H1 (cell line): ENCODE measurements at regions not wholly inside any gene's neighbourhood (a gene's known extent, or its start where the extent isn't known, plus 50 kb on each side); places are given as distances from the start of the nearest gene placed in this dataset.
"Not testable (repeated sequence)": the region's sequence is repeated elsewhere in the genome, so short reads cannot be mapped to it uniquely, and the experiment has no call there.

Experiments
- CTCF ChIA-PET: fragments of 300-600 bp; sonication (Branson Sonifier 250); formaldehyde crosslinking; loops from one replicate; lab custom pipeline; 2021; ENCODE audit not compliant: partially characterized antibody; lab: Charles Lee
- POLR2A ChIA-PET: fragments of 300-600 bp; sonication (Branson Sonifier 250); formaldehyde crosslinking; loops from one replicate; lab custom pipeline; 2021; ENCODE audit warnings: inconsistent platforms; ENCODE audit not compliant: partially characterized antibody; lab: Charles Lee
- DNase-seq, 2 experiments: peaks; one replicate each; pipeline versions ENCODE4 v3.0.0 to v3.0.0-alpha.2; 2010 to 2022; ENCODE audit warnings: low spot score in 2 of 2, low read depth in 1 of 2, mixed read lengths in 1 of 2
- FAIRE-seq: peaks from 2 replicates; lab custom pipeline; 2011; peaks lifted over from hg19 to GRCh38; lab: Jason Lieb, UNC
- H2AFZ ChIP-seq: 2 replicates; pipeline ENCODE4 v1.8.1; 2012; ENCODE audit warnings: low read length, inconsistent platforms
- H2AK5ac ChIP-seq: 2 replicates; pipeline ENCODE4 v1.6.1; 2013; ENCODE audit warnings: low read depth, low read length
- H2BK120ac ChIP-seq: replicated peaks from 2 replicates; pipeline ENCODE3; 2013; ENCODE audit warnings: low read depth, low read length, inconsistent platforms
- H2BK12ac ChIP-seq: 2 replicates; pipeline ENCODE4 v1.6.1; 2013; ENCODE audit warnings: low read depth, low read length
- H2BK15ac ChIP-seq: 2 replicates; pipeline ENCODE4 v1.6.1; 2013; ENCODE audit warnings: low read length
- H2BK20ac ChIP-seq: 2 replicates; pipeline ENCODE4 v1.6.1; 2013; ENCODE audit warnings: low read length
- H2BK5ac ChIP-seq: 2 replicates; pipeline ENCODE4 v1.6.1; 2013; ENCODE audit warnings: low read depth, low read length
- H3K14ac ChIP-seq: 2 replicates; pipeline ENCODE4 v1.6.1; 2013; ENCODE audit warnings: inconsistent platforms; ENCODE audit not compliant: insufficient read length
- H3K18ac ChIP-seq: 2 replicates; pipeline ENCODE4 v1.6.1; 2013; ENCODE audit warnings: low read length; ENCODE audit errors: extremely low read depth
- H3K23ac ChIP-seq: 2 replicates; pipeline ENCODE4 v1.6.1; 2013; ENCODE audit warnings: inconsistent platforms; ENCODE audit not compliant: insufficient read length
- H3K23me2 ChIP-seq: 2 replicates; pipeline ENCODE4 v1.6.1; 2013; ENCODE audit warnings: low read depth, low read length
- H3K27ac ChIP-seq: 2 replicates; pipeline ENCODE4 v1.6.1; 2011; ENCODE audit warnings: low read depth, low read length, inconsistent platforms
- H3K27me3 ChIP-seq, 4 experiments: replicated peaks in 1 of 4; 1 replicate in 1 of 4; 2 replicates in 3 of 4; pipeline versions ENCODE4 v1.6.1 to v1.8.1; 2011 to 2013; ENCODE audit warnings: low read length in 3 of 4, mild to moderate bottlenecking in 3 of 4, inconsistent platforms in 2 of 4, mixed read lengths in 2 of 4, moderate library complexity in 1 of 4; ENCODE audit not compliant: control insufficient read depth in 3 of 4, insufficient read depth in 3 of 4; ENCODE audit errors: extremely low read depth in 1 of 4
- H3K36me3 ChIP-seq, 4 experiments: 2 replicates each; pipeline versions ENCODE4 v1.6.1 to v1.8.1; 2011 to 2013; ENCODE audit warnings: mild to moderate bottlenecking in 4 of 4, low read length in 3 of 4, moderate library complexity in 2 of 4, control low read depth in 1 of 4, inconsistent platforms in 1 of 4; ENCODE audit not compliant: insufficient read depth in 4 of 4, control insufficient read depth in 2 of 4
- H3K4ac ChIP-seq: replicated peaks from 2 replicates; pipeline ENCODE3; 2013; ENCODE audit warnings: low read length, low read depth, mixed read lengths, inconsistent platforms; ENCODE audit not compliant: insufficient read length
- H3K4me1 ChIP-seq, 4 experiments: replicated peaks in 1 of 4; 1 replicate in 1 of 4; 2 replicates in 3 of 4; pipeline versions ENCODE4 v1.6.1 to v1.8.1; 2011 to 2013; ENCODE audit warnings: low read length in 3 of 4, inconsistent platforms in 2 of 4, mixed read lengths in 1 of 4; ENCODE audit not compliant: insufficient read depth in 4 of 4, control insufficient read depth in 3 of 4
- H3K4me2 ChIP-seq, 2 experiments: 2 replicates each; pipeline versions ENCODE4 v1.6.1 to v1.8.1; 2011 to 2013; ENCODE audit warnings: low read depth in 2 of 2, low read length in 2 of 2, control low read depth in 1 of 2, inconsistent platforms in 1 of 2, mild to moderate bottlenecking in 1 of 2; ENCODE audit not compliant: insufficient read depth in 1 of 2
- H3K4me3 ChIP-seq, 4 experiments: fragments of 200-600, 300-600 bp in 1 of 4; sonication (generic), shearing (Covaris generic), sonication (Bioruptor Twin) in 1 of 4; 2 replicates each; pipeline versions ENCODE4 v1.5.1 to v1.8.1; 2011 to 2016; ENCODE audit warnings: low read length in 4 of 4, low read depth in 3 of 4, control low read depth in 2 of 4, inconsistent platforms in 2 of 4, mild to moderate bottlenecking in 2 of 4, mixed read lengths in 1 of 4, moderate library complexity in 1 of 4; ENCODE audit not compliant: insufficient read depth in 2 of 4; ENCODE audit errors: extremely low read depth in 1 of 4
- H3K56ac ChIP-seq: replicated peaks from 2 replicates; pipeline ENCODE3; 2013; ENCODE audit warnings: low read depth, mild to moderate bottlenecking, mixed read lengths, low read length, inconsistent platforms; ENCODE audit not compliant: insufficient read length
- H3K79me1 ChIP-seq: 2 replicates; pipeline ENCODE4 v1.6.1; 2013; ENCODE audit warnings: low read depth, low read length, control low read depth
- H3K79me2 ChIP-seq, 2 experiments: 2 replicates each; pipeline versions ENCODE4 v1.6.1 to v1.8.1; 2012 to 2013; ENCODE audit warnings: low read length in 2 of 2, mild to moderate bottlenecking in 2 of 2, inconsistent platforms in 1 of 2; ENCODE audit not compliant: insufficient read depth in 2 of 2, control insufficient read depth in 1 of 2
- H3K9ac ChIP-seq, 4 experiments: replicated peaks in 1 of 4; 1 replicate in 1 of 4; 2 replicates in 3 of 4; pipeline versions ENCODE4 v1.6.1 to v1.8.1; 2011 to 2013; ENCODE audit warnings: low read depth in 3 of 4, low read length in 3 of 4, control low read depth in 2 of 4, mild to moderate bottlenecking in 2 of 4, moderate library complexity in 2 of 4, inconsistent platforms in 1 of 4; ENCODE audit errors: extremely low read depth in 1 of 4
- H3K9me3 ChIP-seq, 2 experiments: 2 replicates each; pipeline versions ENCODE4 v1.6.1 to v1.8.1; 2012 to 2013; ENCODE audit warnings: mild to moderate bottlenecking in 2 of 2, moderate library complexity in 2 of 2, control low read depth in 1 of 2, inconsistent platforms in 1 of 2, low read depth in 1 of 2, low read length in 1 of 2, mixed read lengths in 1 of 2; ENCODE audit not compliant: insufficient read depth in 2 of 2
- H4K20me1 ChIP-seq, 2 experiments: replicated peaks in 1 of 2; 2 replicates each; pipeline versions ENCODE3 to v1.8.1; 2011 to 2013; ENCODE audit warnings: inconsistent platforms in 2 of 2, low read length in 2 of 2, mild to moderate bottlenecking in 1 of 2; ENCODE audit not compliant: insufficient read depth in 2 of 2, control insufficient read depth in 1 of 2
- H4K5ac ChIP-seq: 2 replicates; pipeline ENCODE4 v1.6.1; 2013; ENCODE audit warnings: low read length, low read depth, mixed read lengths, inconsistent platforms; ENCODE audit not compliant: insufficient read length
- H4K8ac ChIP-seq: 2 replicates; pipeline ENCODE4 v1.8.0; 2013; ENCODE audit warnings: mild to moderate bottlenecking, moderate library complexity, low read length, inconsistent platforms; ENCODE audit not compliant: insufficient read depth; ENCODE audit errors: extremely low read depth
- H4K91ac ChIP-seq: replicated peaks from 2 replicates; pipeline ENCODE3; 2013; ENCODE audit warnings: low read length, mixed read lengths, inconsistent platforms; ENCODE audit not compliant: insufficient read length
- WGBS, 2 experiments: shearing (Covaris generic) in 1 of 2; methylation state at CpG; one replicate each; pipeline versions ENCODE4 v1.1.6 to v1.1.7; 2013 to 2015; ENCODE audit warnings: low lambda C conversion rate in 2 of 2, mixed read lengths in 2 of 2, inconsistent platforms in 1 of 2, low coverage in 1 of 2, missing lambda C conversion rate in 1 of 2; ENCODE audit not compliant: insufficient replicate concordance in 2 of 2, insufficient coverage in 1 of 2, insufficient read length in 1 of 2; ENCODE audit errors: extremely low coverage in 1 of 2, missing lambda C conversion rate in 1 of 2; 5-methylcytosine and 5-hydroxymethylcytosine counted together

GRCh38 chrX:79827611-79828010, 186.9 kb upstream of the TBX22 start:
- DNase-seq, H3K9me3 ChIP-seq, H3K79me2 ChIP-seq, H3K27me3 ChIP-seq, H2BK15ac ChIP-seq, H2AFZ ChIP-seq, H3K79me1 ChIP-seq, H3K14ac ChIP-seq, H3K9ac ChIP-seq, H3K4ac ChIP-seq, H3K4me2 ChIP-seq, H2BK12ac ChIP-seq, H3K56ac ChIP-seq, H3K23me2 ChIP-seq, H3K27ac ChIP-seq, H4K91ac ChIP-seq, H3K4me3 ChIP-seq, H4K8ac ChIP-seq, H2AK5ac ChIP-seq, H2BK120ac ChIP-seq, H4K20me1 ChIP-seq, POLR2A ChIA-PET, H3K4me1 ChIP-seq, H3K18ac ChIP-seq, FAIRE-seq, H3K36me3 ChIP-seq, H3K23ac ChIP-seq, H4K5ac ChIP-seq, CTCF ChIA-PET, H2BK20ac ChIP-seq, H2BK5ac ChIP-seq: not testable (repeated sequence)
- WGBS, 2 experiments, result 87% methylated on average over 3 of the region's 6 CpGs; no CpG with 5 or more reads in 1 of the 2 experiments
